Mononuclear cell (primary cell): ENCODE measurements at regions not wholly inside any gene's neighbourhood (a gene's known extent, or its start where the extent isn't known, plus 50 kb on each side); places are given as distances from the start of the nearest gene placed in this dataset.

Experiments used
- H3K27me3 ChIP-seq: 2 replicates; pipeline ENCODE4 v1.6.0; 2011; ENCODE audit warnings: low read length, control low read depth; ENCODE audit not compliant: insufficient read depth
- H3K4me1 ChIP-seq: 2 replicates; pipeline ENCODE4 v1.5.1; 2011; ENCODE audit warnings: mild to moderate bottlenecking, low read length, control low read depth; ENCODE audit not compliant: insufficient read depth
- H3K4me3 ChIP-seq: 2 replicates; pipeline ENCODE4 v1.5.1; 2011; ENCODE audit warnings: mild to moderate bottlenecking, low read length, moderate library complexity
- H3K9me3 ChIP-seq: 2 replicates; pipeline ENCODE4 v1.5.1; 2011; ENCODE audit warnings: low read depth, mild to moderate bottlenecking, control low read depth, low read length

- no peaks in the 10 kb centered on the region for H3K9me3 ChIP-seq
- H3K27me3 ChIP-seq: no peaks in the 10 kb centered on the region
- H3K4me1 ChIP-seq: no peaks in the 10 kb centered on the region
- H3K4me3 ChIP-seq: no peak overlapping the region
These were observed 114.6 kb downstream of the ARL4A start for GRCh38 chr7:12802070-12802469.

- Histone ChIP-seq H3K4me1 (no peaks in the 10 kb centered on the region), H3K9me3 (no peaks in the 10 kb centered on the region), H3K4me3 (no peak overlapping the region), H3K27me3 (no peaks in the 10 kb centered on the region)
These were observed 116.1 kb downstream of the ARL4A start for GRCh38 chr7:12803542-12803941.

GRCh38 chr7:12805518-12805928 is 118.1 kb downstream of the ARL4A start:
- Histone ChIP-seq H3K4me1 (no peaks in the 10 kb centered on the region), H3K9me3 (no peaks in the 10 kb centered on the region), H3K27me3 (no peaks in the 10 kb centered on the region), H3K4me3 (no peak overlapping the region)

- H3K4me1 ChIP-seq: no peaks in the 10 kb centered on the region
These were observed 118.5 kb downstream of the ARL4A start for GRCh38 chr7:12805957-12806356.

GRCh38 chr7:12809476-12809875 is 122.0 kb downstream of the ARL4A start:
- no peaks in the 10 kb centered on the region for H3K27me3 ChIP-seq
- H3K4me3 ChIP-seq: no peak overlapping the region
- H3K4me1 ChIP-seq: no peaks in the 10 kb centered on the region
- H3K9me3 ChIP-seq: no peaks in the 10 kb centered on the region

More at GRCh38 chr7:12805957-12806356, 118.5 kb downstream of the ARL4A start:
- Histone ChIP-seq H3K4me3 (no peak overlapping the region), H3K9me3 (no peaks in the 10 kb centered on the region), H3K27me3 (no peaks in the 10 kb centered on the region)

- H3K4me1 ChIP-seq: no peaks in the 10 kb centered on the region
- no peaks in the 10 kb centered on the region for H3K27me3 ChIP-seq
- H3K9me3 ChIP-seq: no peaks in the 10 kb centered on the region
- H3K4me3 ChIP-seq: no peak overlapping the region
These were observed 124.7 kb downstream of the ARL4A start for GRCh38 chr7:12812111-12812510.

GRCh38 chr7:12814107-12814506 is 126.7 kb downstream of the ARL4A start:
- no peaks in the 10 kb centered on the region for H3K9me3 ChIP-seq

GRCh38 chr7:12814828-12815227 is 127.4 kb downstream of the ARL4A start:
- Histone ChIP-seq H3K27me3 (no peaks in the 10 kb centered on the region), H3K4me3 (no peak overlapping the region), H3K9me3 (no peaks in the 10 kb centered on the region), H3K4me1 (no peaks in the 10 kb centered on the region)

More at GRCh38 chr7:12814107-12814506, 126.7 kb downstream of the ARL4A start:
- H3K4me1 ChIP-seq: no peaks in the 10 kb centered on the region
- no peaks in the 10 kb centered on the region for H3K27me3 ChIP-seq
- H3K4me3 ChIP-seq: no peak overlapping the region

- no peak overlapping the region for H3K4me3 ChIP-seq
- H3K9me3 ChIP-seq: no peaks in the 10 kb centered on the region
- no peaks in the 10 kb centered on the region for H3K27me3 ChIP-seq
- H3K4me1 ChIP-seq: no peaks in the 10 kb centered on the region
These were observed 128.0 kb downstream of the ARL4A start for GRCh38 chr7:12815426-12815825.

GRCh38 chr7:12815871-12816270 is 128.4 kb downstream of the ARL4A start:
- H3K27me3 ChIP-seq: no peaks in the 10 kb centered on the region
- no peaks in the 10 kb centered on the region for H3K4me1 ChIP-seq

GRCh38 chr7:12820777-12821176 is 133.3 kb downstream of the ARL4A start:
- no peak overlapping the region for H3K4me3 ChIP-seq
- H3K4me1 ChIP-seq: no peaks in the 10 kb centered on the region
- H3K27me3 ChIP-seq: no peaks in the 10 kb centered on the region
- H3K9me3 ChIP-seq: no peaks in the 10 kb centered on the region

More at GRCh38 chr7:12815871-12816270, 128.4 kb downstream of the ARL4A start:
- Histone ChIP-seq H3K9me3 (no peaks in the 10 kb centered on the region), H3K4me3 (no peak overlapping the region)

- no peaks in the 10 kb centered on the region for H3K9me3 ChIP-seq
- no peak overlapping the region for H3K4me3 ChIP-seq
- no peaks in the 10 kb centered on the region for H3K4me1 ChIP-seq
- no peaks in the 10 kb centered on the region for H3K27me3 ChIP-seq
These were observed 134.3 kb downstream of the ARL4A start for GRCh38 chr7:12821746-12822145.

- Histone ChIP-seq H3K4me3 (no peak overlapping the region), H3K4me1 (no peaks in the 10 kb centered on the region), H3K27me3 (no peaks in the 10 kb centered on the region), H3K9me3 (no peaks in the 10 kb centered on the region)
These were observed 138.6 kb downstream of the ARL4A start for GRCh38 chr7:12826079-12826478.

GRCh38 chr7:12827219-12827821 is 139.9 kb downstream of the ARL4A start:
- Histone ChIP-seq H3K4me1 (no peaks in the 10 kb centered on the region), H3K4me3 (no peak overlapping the region), H3K9me3 (no peaks in the 10 kb centered on the region), H3K27me3 (no peaks in the 10 kb centered on the region)

- H3K9me3 ChIP-seq: no peaks in the 10 kb centered on the region
- no peaks in the 10 kb centered on the region for H3K4me1 ChIP-seq
- H3K4me3 ChIP-seq: no peak overlapping the region
- no peaks in the 10 kb centered on the region for H3K27me3 ChIP-seq
These were observed 140.5 kb downstream of the ARL4A start for GRCh38 chr7:12827920-12828319.

- Histone ChIP-seq H3K4me1 (no peaks in the 10 kb centered on the region), H3K9me3 (peaks cover 6% of the 10 kb centered on the region), H3K4me3 (no peak overlapping the region), H3K27me3 (no peaks in the 10 kb centered on the region)
These were observed 143.6 kb downstream of the ARL4A start for GRCh38 chr7:12831024-12831423.
